ENCODE measurements at regions not wholly inside any gene's neighbourhood (a gene's known extent, or its start where the extent isn't known, plus 50 kb on each side); places are given as distances from the start of the nearest gene placed in this dataset.
"Not testable (repeated sequence)": the region's sequence is repeated elsewhere in the genome, so short reads cannot be mapped to it uniquely, and the experiment has no call there.

DNA sequence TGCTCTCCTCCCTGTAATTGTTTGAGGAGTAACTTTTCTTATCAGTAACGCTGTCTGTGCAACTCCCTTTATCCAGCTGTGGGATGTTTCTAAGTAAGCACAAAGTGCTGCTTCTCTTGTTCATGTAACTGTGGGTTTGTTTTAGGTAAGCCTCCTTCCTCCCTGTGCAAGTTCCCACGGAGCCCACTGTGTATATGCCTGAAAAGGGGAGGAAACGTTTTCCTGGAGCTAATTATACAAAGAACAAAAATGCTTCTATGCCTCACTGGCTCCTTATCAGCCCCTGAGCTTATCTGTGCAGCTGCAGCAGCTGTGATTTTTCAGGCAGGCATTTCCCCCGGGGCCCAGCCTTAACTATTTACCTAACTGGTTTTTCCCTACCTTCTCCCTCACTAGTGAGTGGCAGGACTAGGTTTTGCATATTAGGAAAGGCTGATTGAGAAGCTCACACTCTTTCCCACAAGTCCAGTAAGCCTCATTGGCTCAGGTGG lies 593.4 kb upstream of the GHITM start:
- no peak overlapping the region for H3K4me3 ChIP-seq
- WGBS, 3 donors, result 0 to 2% (median 1%) methylated on average over 4 of the region's 4 CpGs
- peaks cover 4% of the 10 kb centered on the region for H3K4me1 ChIP-seq (ENCODE audit: insufficient read depth)
- peak in 3 of 5 donors; percentile 18 to 55 (median 22) for DNase-seq
- no peaks in the 10 kb centered on the region for H3K9me3 ChIP-seq
- H3K27ac ChIP-seq, result no peak overlapping the region
- intact Hi-C loops (cut with DNase I), result no loop called here
- H3K36me3 ChIP-seq, result no peaks in the 10 kb centered on the region
- H3K27me3 ChIP-seq, result no peaks in the 10 kb centered on the region
- TF ChIP-seq, protein P1, sequence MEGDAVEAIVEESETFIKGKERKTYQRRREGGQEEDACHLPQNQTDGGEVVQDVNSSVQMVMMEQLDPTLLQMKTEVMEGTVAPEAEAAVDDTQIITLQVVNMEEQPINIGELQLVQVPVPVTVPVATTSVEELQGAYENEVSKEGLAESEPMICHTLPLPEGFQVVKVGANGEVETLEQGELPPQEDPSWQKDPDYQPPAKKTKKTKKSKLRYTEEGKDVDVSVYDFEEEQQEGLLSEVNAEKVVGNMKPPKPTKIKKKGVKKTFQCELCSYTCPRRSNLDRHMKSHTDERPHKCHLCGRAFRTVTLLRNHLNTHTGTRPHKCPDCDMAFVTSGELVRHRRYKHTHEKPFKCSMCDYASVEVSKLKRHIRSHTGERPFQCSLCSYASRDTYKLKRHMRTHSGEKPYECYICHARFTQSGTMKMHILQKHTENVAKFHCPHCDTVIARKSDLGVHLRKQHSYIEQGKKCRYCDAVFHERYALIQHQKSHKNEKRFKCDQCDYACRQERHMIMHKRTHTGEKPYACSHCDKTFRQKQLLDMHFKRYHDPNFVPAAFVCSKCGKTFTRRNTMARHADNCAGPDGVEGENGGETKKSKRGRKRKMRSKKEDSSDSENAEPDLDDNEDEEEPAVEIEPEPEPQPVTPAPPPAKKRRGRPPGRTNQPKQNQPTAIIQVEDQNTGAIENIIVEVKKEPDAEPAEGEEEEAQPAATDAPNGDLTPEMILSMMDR (IDR thresholded peaks at IDR 0.05), result no peak
- no peak for TF ChIP-seq POLR2A (IDR thresholded peaks at IDR 0.05)

DNA sequence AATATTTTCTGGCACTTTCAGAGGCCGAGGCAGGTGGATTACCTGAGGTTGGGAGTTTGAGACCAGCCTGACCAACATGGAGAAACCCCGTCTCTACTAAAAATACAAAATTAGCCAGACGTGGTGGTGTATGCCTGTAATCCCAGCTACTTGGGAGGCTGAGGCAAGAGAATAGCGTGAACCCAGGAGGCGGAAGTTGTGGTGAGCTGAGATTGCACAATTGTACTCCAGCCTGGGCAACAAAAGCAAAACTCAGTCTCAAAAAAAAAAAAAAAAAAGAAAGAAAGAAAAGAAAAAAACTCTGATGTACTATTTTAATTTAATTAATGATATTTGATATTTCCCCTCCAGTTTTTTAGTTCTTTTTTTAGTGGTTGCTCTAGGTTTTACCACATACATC lies 588.1 kb upstream of the GHITM start:
- H3K9me3 ChIP-seq; H3K36me3 ChIP-seq; H3K4me3 ChIP-seq; H3K4me1 ChIP-seq (ENCODE audit: insufficient read depth); H3K27me3 ChIP-seq; DNase-seq; intact Hi-C loops (cut with DNase I); H3K27ac ChIP-seq: not testable (repeated sequence)
- WGBS, 3 donors, result 96 to 97% (median 96%) methylated on average over 5 of the region's 5 CpGs

DNA sequence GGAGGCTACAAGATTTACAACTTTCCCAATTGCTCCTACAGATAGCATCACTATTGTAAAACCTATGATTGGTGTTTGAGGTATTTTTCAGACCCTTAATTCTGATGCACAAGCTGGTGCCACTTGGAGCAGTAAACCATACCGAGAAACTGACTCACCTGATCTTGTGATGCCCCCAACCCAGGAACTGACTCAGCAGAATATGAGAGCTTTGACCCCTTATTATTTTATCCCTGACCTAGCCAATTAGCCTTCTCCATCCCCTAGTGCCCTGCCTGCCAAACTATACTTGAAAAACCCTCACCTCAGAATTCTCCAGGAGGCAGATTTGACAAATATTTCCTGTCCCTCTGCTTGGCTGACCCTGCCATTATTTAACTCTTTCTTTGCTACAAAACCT lies 585.9 kb upstream of the GHITM start:
- no peaks in the 10 kb centered on the region for H3K9me3 ChIP-seq
- H3K4me1 ChIP-seq (ENCODE audit: insufficient read depth), result no peaks in the 10 kb centered on the region
- H3K27ac ChIP-seq, result no peak overlapping the region
- TF ChIP-seq, protein P1 (IDR thresholded peaks at IDR 0.05), result no peak
- TF ChIP-seq EP300 (IDR thresholded peaks at IDR 0.05), result no peak
- TF ChIP-seq POLR2A (IDR thresholded peaks at IDR 0.05), result no peak
- H3K4me3 ChIP-seq, result no peak overlapping the region
- DNase-seq, result no peak
- intact Hi-C loops (cut with DNase I), result no loop called here
- no peaks in the 10 kb centered on the region for H3K36me3 ChIP-seq
- H3K27me3 ChIP-seq, result no peaks in the 10 kb centered on the region
- 71 to 89% (median 75%) methylated on average over 1 of the region's 1 CpG for WGBS, 3 donors

DNA sequence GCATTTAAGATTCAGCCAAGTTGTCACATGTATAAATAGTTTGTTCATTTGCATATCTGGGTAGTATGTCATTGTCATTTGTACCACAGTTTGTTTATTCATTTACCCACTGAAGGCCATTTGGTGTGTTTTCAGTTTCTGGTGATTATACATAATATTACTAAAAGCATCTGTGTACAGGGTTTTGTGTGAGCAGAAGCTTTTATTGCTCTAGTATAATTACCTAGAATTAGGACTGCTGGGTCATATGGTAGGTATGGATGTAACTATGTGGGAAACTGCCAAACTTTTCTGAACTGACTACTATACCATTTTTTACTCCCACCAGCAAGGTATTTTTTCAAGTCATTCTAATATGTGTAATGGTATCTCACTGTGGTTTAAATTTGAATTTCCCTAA lies 584.0 kb upstream of the GHITM start:
- TF ChIP-seq, protein P1 (IDR thresholded peaks at IDR 0.05), result no peak
- TF ChIP-seq EP300 (IDR thresholded peaks at IDR 0.05), result no peak
- no peak for TF ChIP-seq POLR2A (IDR thresholded peaks at IDR 0.05)
- H3K4me1 ChIP-seq (ENCODE audit: insufficient read depth), result no peaks in the 10 kb centered on the region
- H3K9me3 ChIP-seq, result no peaks in the 10 kb centered on the region
- H3K27ac ChIP-seq, result no peak overlapping the region
- H3K36me3 ChIP-seq, result no peaks in the 10 kb centered on the region
- intact Hi-C loops (cut with DNase I), result no loop called here
- DNase-seq, result no peak
- H3K27me3 ChIP-seq, result no peaks in the 10 kb centered on the region
- no peak overlapping the region for H3K4me3 ChIP-seq

DNA sequence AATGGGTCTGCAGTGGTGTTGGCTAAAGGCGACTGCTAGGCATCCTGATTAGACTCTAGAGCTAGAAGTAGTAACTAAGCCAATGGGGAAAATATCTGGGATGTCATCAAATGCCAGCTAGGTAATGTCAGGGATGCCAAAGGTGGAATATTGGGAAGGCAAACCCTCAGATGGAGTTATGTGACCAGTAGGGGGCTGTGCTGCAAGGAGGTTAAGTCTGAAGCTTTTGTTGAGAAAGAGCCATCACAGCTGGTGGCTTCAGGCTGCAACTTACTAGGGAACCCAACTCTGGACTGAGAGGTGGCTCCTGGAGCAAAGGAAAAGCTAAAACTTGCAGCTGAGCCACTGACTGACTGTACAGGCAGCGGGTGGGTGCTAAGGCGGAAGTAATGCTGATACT lies 576.9 kb upstream of the GHITM start:
- Histone ChIP-seq H3K27ac (no peak overlapping the region), H3K36me3 (no peaks in the 10 kb centered on the region), H3K4me1 (ENCODE audit: insufficient read depth) (no peaks in the 10 kb centered on the region), H3K9me3 (no peaks in the 10 kb centered on the region), H3K4me3 (no peak overlapping the region), H3K27me3 (no peaks in the 10 kb centered on the region)
- DNase-seq, result no peak
- WGBS, 3 donors, result 94 to 99% (median 99%) methylated on average over 3 of the region's 3 CpGs
- no peak for TF ChIP-seq POLR2A (IDR thresholded peaks at IDR 0.05)
- TF ChIP-seq, protein P1 (IDR thresholded peaks at IDR 0.05), result no peak
- TF ChIP-seq EP300 (IDR thresholded peaks at IDR 0.05), result no peak
- intact Hi-C loops (cut with DNase I), result no loop called here
